WTC11 (cell line): ENCODE measurements at regions not wholly inside any gene's neighbourhood (a gene's known extent, or its start where the extent isn't known, plus 50 kb on each side); places are given as distances from the start of the nearest gene placed in this dataset.

Experiments used
- ATAC-seq: fragments of 200-7000 bp; cut with Tn5 transposase; 2 replicates; pipeline ENCODE4 v1.10.0; 2021; ENCODE audit warnings: mild to moderate bottlenecking, moderate library complexity
- CTCF ChIA-PET: fragments of 300-600 bp; sonication (Branson Sonifier 250); formaldehyde crosslinking; loops from one replicate; lab custom pipeline; 2021; ENCODE audit warnings: antibody characterized with exemption; lab: Charles Lee
- POLR2A ChIA-PET: fragments of 350-600 bp; sonication (Branson Sonifier 250); formaldehyde crosslinking; loops from one replicate; lab custom pipeline; 2021; ENCODE audit warnings: antibody characterized with exemption; lab: Charles Lee
- DNase-seq: peaks from one replicate; pipeline ENCODE4 v3.0.0; 2021; ENCODE audit warnings: low spot score
- H3K27ac Mint-ChIP-seq: 2 replicates; pipeline ENCODE4 v1.8.0; 2021; ENCODE audit warnings: mixed read lengths
- H3K27me3 Mint-ChIP-seq: 2 replicates; pipeline ENCODE4 v1.8.0; 2021; ENCODE audit warnings: low read depth, mild to moderate bottlenecking, moderate library complexity, mixed read lengths
- H3K36me3 Mint-ChIP-seq: 2 replicates; pipeline ENCODE4 v1.8.0; 2021; ENCODE audit warnings: mixed read lengths
- H3K4me1 Mint-ChIP-seq: 2 replicates; pipeline ENCODE4 v1.8.0; 2022; ENCODE audit warnings: mixed read lengths
- H3K4me3 Mint-ChIP-seq: 2 replicates; pipeline ENCODE4 v1.8.0; 2021; ENCODE audit warnings: mild to moderate bottlenecking, moderate library complexity, mixed read lengths
- H3K9me3 Mint-ChIP-seq: 2 replicates; pipeline ENCODE4 v1.8.0; 2021; ENCODE audit warnings: mixed read lengths
- ESRRA ChIP-seq: sonication (generic); formaldehyde crosslinking; IDR thresholded peaks from 2 replicates; pipeline ENCODE4 v1.8.1; 2022; ENCODE audit warnings: mild to moderate bottlenecking, missing genetic modification reagents, borderline replicate concordance
- FOXJ3 ChIP-seq: sonication (generic); formaldehyde crosslinking; IDR thresholded peaks from 2 replicates; pipeline ENCODE4 v1.9.0; 2021; ENCODE audit warnings: missing genetic modification reagents, mild to moderate bottlenecking, borderline replicate concordance
- JUN ChIP-seq: sonication (generic); formaldehyde crosslinking; IDR thresholded peaks from 2 replicates; pipeline ENCODE4 v1.8.0; 2023; ENCODE audit warnings: mild to moderate bottlenecking, missing genetic modification reagents
- MXD4 ChIP-seq: fragments of 250-450 bp; sonication (Bioruptor Pico); IDR thresholded peaks from 2 replicates; pipeline ENCODE4 v1.8.0; 2021; ENCODE audit warnings: mild to moderate bottlenecking, moderate library complexity, borderline replicate concordance
- NR2C2 ChIP-seq: sonication (generic); formaldehyde crosslinking; IDR thresholded peaks from 2 replicates; pipeline ENCODE4 v1.8.0; 2022; ENCODE audit warnings: mild to moderate bottlenecking, missing genetic modification reagents
- RELA ChIP-seq: sonication (generic); formaldehyde crosslinking; IDR thresholded peaks from 2 replicates; pipeline ENCODE4 v1.8.1; 2022; ENCODE audit warnings: missing genetic modification reagents, mild to moderate bottlenecking, borderline replicate concordance
- SMAD3 ChIP-seq: sonication (generic); formaldehyde crosslinking; IDR thresholded peaks from 2 replicates; pipeline ENCODE4 v1.8.0; 2022; ENCODE audit warnings: missing genetic modification reagents, mild to moderate bottlenecking, borderline replicate concordance
- SOX15 ChIP-seq: fragments of 250-450 bp; sonication (Bioruptor Pico); IDR thresholded peaks from 2 replicates; pipeline ENCODE4 v1.9.0; 2021; ENCODE audit warnings: mild to moderate bottlenecking
- TP53 ChIP-seq: sonication (generic); formaldehyde crosslinking; IDR thresholded peaks from 2 replicates; pipeline ENCODE4 v1.8.1; 2023; ENCODE audit warnings: mild to moderate bottlenecking, missing genetic modification reagents
- ZNF263 ChIP-seq: sonication (generic); formaldehyde crosslinking; IDR thresholded peaks from 2 replicates; pipeline ENCODE4 v1.8.1; 2022; ENCODE audit warnings: low read depth, mild to moderate bottlenecking, moderate library complexity, missing genetic modification reagents
- ZNF416 ChIP-seq: fragments of 250-450 bp; sonication (Bioruptor Pico); IDR thresholded peaks from 2 replicates; pipeline ENCODE4 v1.9.0; 2021; ENCODE audit warnings: mild to moderate bottlenecking, inconsistent platforms
- TF ChIP-seq, protein P1 (sequence below): fragments of 200-600 bp; IDR thresholded peaks from 2 replicates; pipeline ENCODE4 v1.8.0; 2022; ENCODE audit warnings: antibody characterized with exemption
- TF ChIP-seq, protein P2 (sequence below): sonication (generic); formaldehyde crosslinking; IDR thresholded peaks from 2 replicates; pipeline ENCODE4 v1.8.1; 2023; ENCODE audit warnings: mild to moderate bottlenecking, missing genetic modification reagents
- TF ChIP-seq, protein P3 (sequence below): sonication (generic); formaldehyde crosslinking; IDR thresholded peaks from 2 replicates; pipeline ENCODE4 v1.8.0; 2022; ENCODE audit warnings: mild to moderate bottlenecking, missing genetic modification reagents
- TF ChIP-seq, protein P4 (sequence below): sonication (generic); formaldehyde crosslinking; IDR thresholded peaks from 2 replicates; pipeline ENCODE4 v1.8.1; 2023; ENCODE audit warnings: mild to moderate bottlenecking, missing genetic modification reagents, borderline replicate concordance
- TF ChIP-seq, protein P5 (sequence below): sonication (generic); formaldehyde crosslinking; IDR thresholded peaks from 2 replicates; pipeline ENCODE4 v1.8.0; 2022; ENCODE audit warnings: missing genetic modification reagents
- TF ChIP-seq, protein P6 (sequence below): sonication (generic); formaldehyde crosslinking; IDR thresholded peaks from 2 replicates; pipeline ENCODE4 v1.8.0; 2023; ENCODE audit warnings: missing genetic modification reagents

DNA sequence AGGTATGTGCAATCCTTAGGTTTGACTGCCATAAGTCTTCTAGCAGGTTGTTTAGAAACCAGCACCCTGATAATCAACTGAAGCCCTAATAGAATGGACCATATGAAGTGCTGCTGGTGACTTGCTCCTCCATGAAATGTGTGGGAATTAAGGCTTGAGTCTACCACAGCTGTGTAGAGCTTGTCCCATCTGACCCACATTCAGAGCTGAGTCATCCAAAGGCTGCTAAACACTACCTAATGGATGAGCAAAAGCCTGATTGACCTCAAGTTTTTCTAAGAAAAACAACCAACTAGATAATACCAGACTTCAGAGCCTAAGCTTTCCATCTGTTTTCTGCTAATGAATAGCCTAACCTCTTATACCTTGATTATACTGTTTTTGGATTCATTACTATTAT, 120.3 kb upstream of the MOCS1 start (continued):
- no peak for TF ChIP-seq SMAD3 (CRISPR knock-in tag)
- no peak for TF ChIP-seq RELA (CRISPR knock-in tag)
- TF ChIP-seq, protein P1, sequence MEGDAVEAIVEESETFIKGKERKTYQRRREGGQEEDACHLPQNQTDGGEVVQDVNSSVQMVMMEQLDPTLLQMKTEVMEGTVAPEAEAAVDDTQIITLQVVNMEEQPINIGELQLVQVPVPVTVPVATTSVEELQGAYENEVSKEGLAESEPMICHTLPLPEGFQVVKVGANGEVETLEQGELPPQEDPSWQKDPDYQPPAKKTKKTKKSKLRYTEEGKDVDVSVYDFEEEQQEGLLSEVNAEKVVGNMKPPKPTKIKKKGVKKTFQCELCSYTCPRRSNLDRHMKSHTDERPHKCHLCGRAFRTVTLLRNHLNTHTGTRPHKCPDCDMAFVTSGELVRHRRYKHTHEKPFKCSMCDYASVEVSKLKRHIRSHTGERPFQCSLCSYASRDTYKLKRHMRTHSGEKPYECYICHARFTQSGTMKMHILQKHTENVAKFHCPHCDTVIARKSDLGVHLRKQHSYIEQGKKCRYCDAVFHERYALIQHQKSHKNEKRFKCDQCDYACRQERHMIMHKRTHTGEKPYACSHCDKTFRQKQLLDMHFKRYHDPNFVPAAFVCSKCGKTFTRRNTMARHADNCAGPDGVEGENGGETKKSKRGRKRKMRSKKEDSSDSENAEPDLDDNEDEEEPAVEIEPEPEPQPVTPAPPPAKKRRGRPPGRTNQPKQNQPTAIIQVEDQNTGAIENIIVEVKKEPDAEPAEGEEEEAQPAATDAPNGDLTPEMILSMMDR = no peak
- TF ChIP-seq, protein P2, sequence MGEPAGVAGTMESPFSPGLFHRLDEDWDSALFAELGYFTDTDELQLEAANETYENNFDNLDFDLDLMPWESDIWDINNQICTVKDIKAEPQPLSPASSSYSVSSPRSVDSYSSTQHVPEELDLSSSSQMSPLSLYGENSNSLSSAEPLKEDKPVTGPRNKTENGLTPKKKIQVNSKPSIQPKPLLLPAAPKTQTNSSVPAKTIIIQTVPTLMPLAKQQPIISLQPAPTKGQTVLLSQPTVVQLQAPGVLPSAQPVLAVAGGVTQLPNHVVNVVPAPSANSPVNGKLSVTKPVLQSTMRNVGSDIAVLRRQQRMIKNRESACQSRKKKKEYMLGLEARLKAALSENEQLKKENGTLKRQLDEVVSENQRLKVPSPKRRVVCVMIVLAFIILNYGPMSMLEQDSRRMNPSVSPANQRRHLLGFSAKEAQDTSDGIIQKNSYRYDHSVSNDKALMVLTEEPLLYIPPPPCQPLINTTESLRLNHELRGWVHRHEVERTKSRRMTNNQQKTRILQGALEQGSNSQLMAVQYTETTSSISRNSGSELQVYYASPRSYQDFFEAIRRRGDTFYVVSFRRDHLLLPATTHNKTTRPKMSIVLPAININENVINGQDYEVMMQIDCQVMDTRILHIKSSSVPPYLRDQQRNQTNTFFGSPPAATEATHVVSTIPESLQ (CRISPR knock-in tag) = no peak
- TF ChIP-seq ZNF416 = no peak
- TF ChIP-seq, protein P3, sequence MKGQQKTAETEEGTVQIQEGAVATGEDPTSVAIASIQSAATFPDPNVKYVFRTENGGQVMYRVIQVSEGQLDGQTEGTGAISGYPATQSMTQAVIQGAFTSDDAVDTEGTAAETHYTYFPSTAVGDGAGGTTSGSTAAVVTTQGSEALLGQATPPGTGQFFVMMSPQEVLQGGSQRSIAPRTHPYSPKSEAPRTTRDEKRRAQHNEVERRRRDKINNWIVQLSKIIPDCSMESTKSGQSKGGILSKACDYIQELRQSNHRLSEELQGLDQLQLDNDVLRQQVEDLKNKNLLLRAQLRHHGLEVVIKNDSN (CRISPR knock-in tag) = no peak
- TF ChIP-seq, protein P4, sequence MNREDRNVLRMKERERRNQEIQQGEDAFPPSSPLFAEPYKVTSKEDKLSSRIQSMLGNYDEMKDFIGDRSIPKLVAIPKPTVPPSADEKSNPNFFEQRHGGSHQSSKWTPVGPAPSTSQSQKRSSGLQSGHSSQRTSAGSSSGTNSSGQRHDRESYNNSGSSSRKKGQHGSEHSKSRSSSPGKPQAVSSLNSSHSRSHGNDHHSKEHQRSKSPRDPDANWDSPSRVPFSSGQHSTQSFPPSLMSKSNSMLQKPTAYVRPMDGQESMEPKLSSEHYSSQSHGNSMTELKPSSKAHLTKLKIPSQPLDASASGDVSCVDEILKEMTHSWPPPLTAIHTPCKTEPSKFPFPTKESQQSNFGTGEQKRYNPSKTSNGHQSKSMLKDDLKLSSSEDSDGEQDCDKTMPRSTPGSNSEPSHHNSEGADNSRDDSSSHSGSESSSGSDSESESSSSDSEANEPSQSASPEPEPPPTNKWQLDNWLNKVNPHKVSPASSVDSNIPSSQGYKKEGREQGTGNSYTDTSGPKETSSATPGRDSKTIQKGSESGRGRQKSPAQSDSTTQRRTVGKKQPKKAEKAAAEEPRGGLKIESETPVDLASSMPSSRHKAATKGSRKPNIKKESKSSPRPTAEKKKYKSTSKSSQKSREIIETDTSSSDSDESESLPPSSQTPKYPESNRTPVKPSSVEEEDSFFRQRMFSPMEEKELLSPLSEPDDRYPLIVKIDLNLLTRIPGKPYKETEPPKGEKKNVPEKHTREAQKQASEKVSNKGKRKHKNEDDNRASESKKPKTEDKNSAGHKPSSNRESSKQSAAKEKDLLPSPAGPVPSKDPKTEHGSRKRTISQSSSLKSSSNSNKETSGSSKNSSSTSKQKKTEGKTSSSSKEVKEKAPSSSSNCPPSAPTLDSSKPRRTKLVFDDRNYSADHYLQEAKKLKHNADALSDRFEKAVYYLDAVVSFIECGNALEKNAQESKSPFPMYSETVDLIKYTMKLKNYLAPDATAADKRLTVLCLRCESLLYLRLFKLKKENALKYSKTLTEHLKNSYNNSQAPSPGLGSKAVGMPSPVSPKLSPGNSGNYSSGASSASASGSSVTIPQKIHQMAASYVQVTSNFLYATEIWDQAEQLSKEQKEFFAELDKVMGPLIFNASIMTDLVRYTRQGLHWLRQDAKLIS = no peak
- TF ChIP-seq SOX15 (CRISPR knock-in tag) = no peak
- no peak for TF ChIP-seq JUN (CRISPR knock-in tag)
- TF ChIP-seq, protein P5, sequence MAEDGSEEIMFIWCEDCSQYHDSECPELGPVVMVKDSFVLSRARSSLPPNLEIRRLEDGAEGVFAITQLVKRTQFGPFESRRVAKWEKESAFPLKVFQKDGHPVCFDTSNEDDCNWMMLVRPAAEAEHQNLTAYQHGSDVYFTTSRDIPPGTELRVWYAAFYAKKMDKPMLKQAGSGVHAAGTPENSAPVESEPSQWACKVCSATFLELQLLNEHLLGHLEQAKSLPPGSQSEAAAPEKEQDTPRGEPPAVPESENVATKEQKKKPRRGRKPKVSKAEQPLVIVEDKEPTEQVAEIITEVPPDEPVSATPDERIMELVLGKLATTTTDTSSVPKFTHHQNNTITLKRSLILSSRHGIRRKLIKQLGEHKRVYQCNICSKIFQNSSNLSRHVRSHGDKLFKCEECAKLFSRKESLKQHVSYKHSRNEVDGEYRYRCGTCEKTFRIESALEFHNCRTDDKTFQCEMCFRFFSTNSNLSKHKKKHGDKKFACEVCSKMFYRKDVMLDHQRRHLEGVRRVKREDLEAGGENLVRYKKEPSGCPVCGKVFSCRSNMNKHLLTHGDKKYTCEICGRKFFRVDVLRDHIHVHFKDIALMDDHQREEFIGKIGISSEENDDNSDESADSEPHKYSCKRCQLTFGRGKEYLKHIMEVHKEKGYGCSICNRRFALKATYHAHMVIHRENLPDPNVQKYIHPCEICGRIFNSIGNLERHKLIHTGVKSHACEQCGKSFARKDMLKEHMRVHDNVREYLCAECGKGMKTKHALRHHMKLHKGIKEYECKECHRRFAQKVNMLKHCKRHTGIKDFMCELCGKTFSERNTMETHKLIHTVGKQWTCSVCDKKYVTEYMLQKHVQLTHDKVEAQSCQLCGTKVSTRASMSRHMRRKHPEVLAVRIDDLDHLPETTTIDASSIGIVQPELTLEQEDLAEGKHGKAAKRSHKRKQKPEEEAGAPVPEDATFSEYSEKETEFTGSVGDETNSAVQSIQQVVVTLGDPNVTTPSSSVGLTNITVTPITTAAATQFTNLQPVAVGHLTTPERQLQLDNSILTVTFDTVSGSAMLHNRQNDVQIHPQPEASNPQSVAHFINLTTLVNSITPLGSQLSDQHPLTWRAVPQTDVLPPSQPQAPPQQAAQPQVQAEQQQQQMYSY (CRISPR knock-in tag) = no peak
- TF ChIP-seq, all 79 proteins: peak for 0

DNA sequence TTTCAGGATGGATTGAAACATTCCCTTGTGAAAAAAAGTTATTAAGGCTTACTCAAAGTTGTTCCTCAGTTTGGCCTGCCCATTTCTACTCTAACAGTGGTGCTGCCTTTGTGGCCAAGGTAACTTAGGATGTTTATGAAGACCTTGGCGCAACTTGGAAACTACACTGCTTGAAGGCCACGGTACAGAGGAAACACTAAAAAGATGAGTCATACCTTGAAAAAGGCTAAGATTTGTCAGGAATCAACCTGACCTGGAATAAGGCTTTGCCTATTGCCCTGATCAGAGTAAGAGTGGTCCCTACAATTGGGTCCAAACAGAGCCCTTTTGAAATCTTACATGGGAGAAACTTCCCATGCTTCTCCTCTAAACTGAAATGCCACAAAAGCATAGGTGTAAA, 119.9 kb upstream of the MOCS1 start:
- Mint-ChIP-seq H3K4me1 (no peaks in the 10 kb centered on the region), H3K9me3 (peaks cover 29% of the 10 kb centered on the region), H3K4me3 (no peak overlapping the region), H3K27ac (no peak overlapping the region), H3K27me3 (peaks cover 4% of the 10 kb centered on the region; the same call in 1 of the 2 replicates), H3K36me3 (peaks cover 11% of the 10 kb centered on the region)
- no peak for DNase-seq
- POLR2A ChIA-PET = no interaction called here
- TF ChIP-seq TP53 (no peak), ZNF263 (no peak), SMAD3 (CRISPR knock-in tag) (no peak), NR2C2 (CRISPR knock-in tag) (no peak), FOXJ3 (no peak), MXD4 (CRISPR knock-in tag) (no peak), ESRRA (CRISPR knock-in tag) (no peak)
- TF ChIP-seq, protein P6, sequence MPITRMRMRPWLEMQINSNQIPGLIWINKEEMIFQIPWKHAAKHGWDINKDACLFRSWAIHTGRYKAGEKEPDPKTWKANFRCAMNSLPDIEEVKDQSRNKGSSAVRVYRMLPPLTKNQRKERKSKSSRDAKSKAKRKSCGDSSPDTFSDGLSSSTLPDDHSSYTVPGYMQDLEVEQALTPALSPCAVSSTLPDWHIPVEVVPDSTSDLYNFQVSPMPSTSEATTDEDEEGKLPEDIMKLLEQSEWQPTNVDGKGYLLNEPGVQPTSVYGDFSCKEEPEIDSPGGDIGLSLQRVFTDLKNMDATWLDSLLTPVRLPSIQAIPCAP (CRISPR knock-in tag) = no peak
- CTCF ChIA-PET = no interaction called here
- no peak for ATAC-seq
